Gastrocnemius medialis (tissue), 4 donors: ENCODE measurements at regions not wholly inside any gene's neighbourhood (a gene's known extent, or its start where the extent isn't known, plus 50 kb on each side); places are given as distances from the start of the nearest gene placed in this dataset.

Experiments used
- ATAC-seq, 2 donors: fragments of 150-250 bp; one replicate each; pipeline ENCODE4 v1.9.1; 2016
- DNase-seq, 2 donors: peaks; one replicate each; pipeline ENCODE4 v3.0.0-alpha.2; 2019
- H3K27ac ChIP-seq, 4 donors: fragments of 200-600 bp; sonication (generic); 1 replicate in 1 of 4; 2 replicates in 3 of 4; pipeline ENCODE4 v1.5.1; 2016 to 2018; ENCODE audit warnings: mild to moderate bottlenecking in 2 of 4, moderate library complexity in 1 of 4
- H3K27me3 ChIP-seq, 3 donors: fragments of 200-600 bp; sonication (generic) in 2 of 3; 1 replicate in 1 of 3; 2 replicates in 2 of 3; pipeline versions ENCODE4 v1.5.1 to v1.6.0; 2016 to 2019; ENCODE audit warnings: mild to moderate bottlenecking in 1 of 3, moderate library complexity in 1 of 3
- H3K36me3 ChIP-seq, 2 donors: fragments of 200-600 bp; sonication (generic) in 1 of 2; one replicate each; pipeline ENCODE4 v1.5.1; 2017 to 2018
- H3K4me1 ChIP-seq, 2 donors: fragments of 200-600 bp; sonication (generic) in 1 of 2; one replicate each; pipeline ENCODE4 v1.5.1; 2016 to 2017; ENCODE audit warnings: mild to moderate bottlenecking in 2 of 2
- H3K4me3 ChIP-seq, 4 donors: fragments of 200-600 bp; sonication (generic) in 3 of 4; 1 replicate in 1 of 4; 2 replicates in 3 of 4; pipeline ENCODE4 v1.5.1; 2016 to 2019; ENCODE audit warnings: mild to moderate bottlenecking in 2 of 4
- H3K9me3 ChIP-seq, 3 donors: fragments of 200-600 bp; sonication (generic) in 2 of 3; 1 replicate in 1 of 3; 2 replicates in 2 of 3; pipeline ENCODE4 v1.5.1; 2016 to 2019
- CTCF ChIP-seq, 5 experiments: fragments of 450-650 bp in 3 of 5; fragments of 200-600 bp in 2 of 5; sonication (generic) in 2 of 5; IDR thresholded peaks in 4 of 5; conservative IDR thresholded peaks in 1 of 5; 1 replicate in 4 of 5; 2 replicates in 1 of 5; pipeline ENCODE4 v1.5.1; 2016 to 2019; ENCODE audit warnings: antibody characterized with exemption in 5 of 5, mild to moderate bottlenecking in 3 of 5, moderate library complexity in 3 of 5
- POLR2A ChIP-seq, 2 donors: fragments of 450-650 bp; IDR thresholded peaks; one replicate each; pipeline ENCODE4 v1.6.1; 2017; ENCODE audit warnings: antibody characterized with exemption in 2 of 2, mild to moderate bottlenecking in 2 of 2, moderate library complexity in 2 of 2
- in situ Hi-C, 4 donors: fragments of 200-750 bp; cut with MboI; loops; one replicate each; pipeline versions ENCODE4 v1.15.0 to v1.8.0; 2017; ENCODE audit warnings: low sequenced_read_pairs in 4 of 4
- intact Hi-C: fragments of 100-400 bp; cut with DNase I; formaldehyde crosslinking; loops from one replicate; pipeline ENCODE4 v1.15.1; 2023; ENCODE audit warnings: low total_unique reads

DNA sequence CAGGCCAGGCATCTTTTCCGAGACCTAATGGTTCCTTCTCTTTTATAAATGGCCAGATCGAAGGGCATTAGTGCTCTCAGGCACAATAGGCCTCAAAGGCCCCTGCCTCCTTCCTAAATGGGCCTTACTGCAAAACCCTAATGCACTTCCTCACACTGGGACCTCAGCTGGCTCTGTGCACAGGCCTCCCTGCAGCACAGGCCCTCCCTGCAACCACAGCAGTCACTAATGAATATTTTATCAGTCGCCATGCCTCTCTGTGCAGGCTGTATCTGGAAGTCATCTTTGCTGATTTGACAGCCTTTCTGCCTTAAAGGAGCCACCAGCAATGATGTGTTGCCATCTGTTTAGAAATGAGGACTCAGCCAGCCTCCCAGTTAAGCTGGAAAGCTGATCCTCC is 54.9 kb upstream of the SDK1 start:
- ATAC-seq, result no peak
- intact Hi-C loops, result no loop called here
- Histone ChIP-seq H3K4me3 (no peak overlapping the region), H3K4me1 (no peaks in the 10 kb centered on the region), H3K27me3 (no peaks in the 10 kb centered on the region), H3K36me3 (no peaks in the 10 kb centered on the region), H3K9me3 (no peaks in the 10 kb centered on the region), H3K27ac (no peak overlapping the region)
- DNase-seq, result no peak
- no peak for TF ChIP-seq POLR2A (IDR thresholded peaks at IDR 0.05)
- TF ChIP-seq CTCF (IDR thresholded peaks at IDR 0.05 in 4 of 5, conservative IDR thresholded peaks at IDR 0.05 in 1 of 5), result no peak
- in situ Hi-C loops, result no loop called here

GRCh38 chr7:3246651-3247050 is 54.4 kb upstream of the SDK1 start:
- ATAC-seq (no peak), DNase-seq (no peak)
- in situ Hi-C loops, result no loop called here
- Histone ChIP-seq H3K27me3 (no peaks in the 10 kb centered on the region), H3K9me3 (no peaks in the 10 kb centered on the region), H3K36me3 (no peaks in the 10 kb centered on the region), H3K4me1 (no peaks in the 10 kb centered on the region), H3K4me3 (no peak overlapping the region), H3K27ac (no peak overlapping the region)
- intact Hi-C loops, result no loop called here
- TF ChIP-seq POLR2A (IDR thresholded peaks at IDR 0.05) (no peak), CTCF (IDR thresholded peaks at IDR 0.05 in 4 of 5, conservative IDR thresholded peaks at IDR 0.05 in 1 of 5) (no peak)

DNA sequence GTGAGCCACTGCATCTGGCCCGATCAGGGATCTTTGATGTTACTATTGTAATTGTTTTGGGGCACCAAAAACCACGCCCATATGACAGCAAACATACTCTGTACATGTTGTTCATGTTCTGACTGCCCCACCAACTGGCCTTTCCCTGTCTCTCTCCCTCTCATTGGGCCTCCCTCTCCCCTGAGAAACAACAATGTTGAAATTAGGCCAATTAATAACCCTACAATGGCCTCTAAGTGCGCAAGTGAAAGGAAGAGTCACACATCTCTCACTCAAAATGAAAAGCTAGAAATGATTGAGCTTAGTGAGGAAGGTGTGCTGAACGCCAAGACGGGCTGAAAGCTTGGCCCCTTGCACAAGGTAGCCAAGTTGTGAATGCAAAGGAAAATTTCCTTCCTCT is 50.3 kb upstream of the SDK1 start:
- H3K36me3 ChIP-seq, result no peaks in the 10 kb centered on the region
- in situ Hi-C loops (no loop called here), intact Hi-C loops (no loop called here)
- no peak overlapping the region for H3K27ac ChIP-seq
- H3K4me1 ChIP-seq, result no peaks in the 10 kb centered on the region
- TF ChIP-seq CTCF (IDR thresholded peaks at IDR 0.05 in 4 of 5, conservative IDR thresholded peaks at IDR 0.05 in 1 of 5) (no peak), POLR2A (IDR thresholded peaks at IDR 0.05) (no peak)
- no peaks in the 10 kb centered on the region for H3K9me3 ChIP-seq
- H3K4me3 ChIP-seq, result no peak overlapping the region
- no peak for ATAC-seq
- no peak for DNase-seq
- H3K27me3 ChIP-seq, result no peaks in the 10 kb centered on the region
